Common myeloid progenitor, CD34-positive (primary cell): ENCODE measurements at regions not wholly inside any gene's neighbourhood (a gene's known extent, or its start where the extent isn't known, plus 50 kb on each side); places are given as distances from the start of the nearest gene placed in this dataset.

Experiments used
- CTCF ChIA-PET: fragments of 350-600 bp; sonication (Branson Sonifier 250); formaldehyde crosslinking; loops from one replicate; lab custom pipeline; 2021; ENCODE audit warnings: antibody characterized with exemption; lab: Charles Lee
- POLR2A ChIA-PET: fragments of 350-600 bp; sonication (Branson Sonifier 250); formaldehyde crosslinking; loops from one replicate; lab custom pipeline; 2021; ENCODE audit warnings: antibody characterized with exemption; lab: Charles Lee
- DNase-seq, 3 donors: peaks; one replicate each; pipeline versions ENCODE4 v3.0.0 to v3.0.0-alpha.2; 2013
- H3K27ac ChIP-seq, 2 experiments: 1 replicate in 1 of 2; 2 replicates in 1 of 2; pipeline ENCODE4 v1.7.0; 2013; ENCODE audit warnings: inconsistent platforms in 2 of 2, low read length in 2 of 2, mild to moderate bottlenecking in 2 of 2, low read depth in 1 of 2, moderate library complexity in 1 of 2; ENCODE audit not compliant: severe bottlenecking in 2 of 2, insufficient read depth in 1 of 2, poor library complexity in 1 of 2
- H3K27me3 ChIP-seq, 5 experiments: replicated peaks in 2 of 5; 1 replicate in 3 of 5; 2 replicates in 2 of 5; pipeline versions ENCODE4 v1.6.1 to v1.7.0; 2013; ENCODE audit warnings: low read length in 4 of 5, mild to moderate bottlenecking in 2 of 5, moderate library complexity in 2 of 5, inconsistent platforms in 1 of 5; ENCODE audit not compliant: insufficient read depth in 5 of 5, control insufficient read depth in 4 of 5
- H3K36me3 ChIP-seq, 4 experiments: 1 replicate in 2 of 4; 2 replicates in 2 of 4; pipeline versions ENCODE4 v1.6.1 to v1.7.0; 2013; ENCODE audit warnings: low read length in 3 of 4, control low read depth in 1 of 4, mild to moderate bottlenecking in 1 of 4; ENCODE audit not compliant: control insufficient read depth in 4 of 4, insufficient read depth in 4 of 4
- H3K4me1 ChIP-seq, 4 experiments: 1 replicate in 3 of 4; 2 replicates in 1 of 4; pipeline versions ENCODE4 v1.6.1 to v1.7.1; 2013; ENCODE audit warnings: low read length in 3 of 4, mild to moderate bottlenecking in 3 of 4, control low read depth in 1 of 4, inconsistent platforms in 1 of 4, moderate library complexity in 1 of 4; ENCODE audit not compliant: control insufficient read depth in 4 of 4, insufficient read depth in 4 of 4; ENCODE audit errors: control extremely low read depth in 1 of 4
- H3K4me3 ChIP-seq, 7 experiments: 1 replicate in 4 of 7; 2 replicates in 3 of 7; pipeline versions ENCODE4 v1.5.1 to v1.7.0; 2013; ENCODE audit warnings: mild to moderate bottlenecking in 7 of 7, low read length in 6 of 7, moderate library complexity in 6 of 7, inconsistent platforms in 2 of 7, low read depth in 2 of 7, control low read depth in 1 of 7; ENCODE audit not compliant: insufficient read depth in 4 of 7, control insufficient read depth in 1 of 7; ENCODE audit errors: extremely low read depth in 1 of 7
- H3K9me3 ChIP-seq, 5 experiments: 1 replicate in 4 of 5; 2 replicates in 1 of 5; pipeline versions ENCODE4 v1.6.1 to v1.7.1; 2013; ENCODE audit warnings: low read length in 4 of 5, mild to moderate bottlenecking in 2 of 5, inconsistent platforms in 1 of 5, low read depth in 1 of 5, moderate library complexity in 1 of 5; ENCODE audit not compliant: control insufficient read depth in 4 of 5, insufficient read depth in 2 of 5; ENCODE audit errors: control extremely low read depth in 1 of 5
- WGBS: methylation state at CpG from one replicate; pipeline ENCODE4 v1.1.5; 2013; ENCODE audit not compliant: insufficient coverage; 5-methylcytosine and 5-hydroxymethylcytosine counted together

DNA sequence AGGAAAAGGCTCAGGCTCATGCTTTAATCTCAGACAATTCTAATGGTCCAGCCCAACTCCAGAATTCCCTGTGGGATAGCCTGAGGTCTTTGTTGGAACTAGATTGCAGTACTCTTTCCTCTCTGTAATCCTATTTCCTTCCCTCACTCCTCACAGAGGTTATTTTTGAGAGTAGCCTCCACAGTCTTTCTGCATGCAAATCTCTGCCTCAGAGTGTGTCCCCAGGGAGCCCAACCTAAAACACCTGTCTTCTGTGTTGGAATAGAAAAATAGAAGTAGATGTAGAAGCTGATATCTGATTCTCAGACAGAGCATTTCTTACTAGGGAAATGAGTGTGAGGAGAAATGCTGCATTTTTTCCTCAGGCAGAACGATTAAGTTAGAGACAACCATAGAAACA lies 915.5 kb upstream of the EPHA5 start:
- CTCF ChIA-PET = no interaction called here

GRCh38 chr4:66577922-66578321 lies 907.6 kb upstream of the EPHA5 start:
- Histone ChIP-seq H3K27ac (no peak overlapping the region), H3K36me3 (no peaks in the 10 kb centered on the region), H3K4me1 (no peaks in the 10 kb centered on the region), H3K9me3 (no peaks in the 10 kb centered on the region), H3K4me3 (no peak overlapping the region), H3K27me3 (peaks cover 0 to 2% (median 0%) of the 10 kb centered on the region in 5 experiments)
- CTCF ChIA-PET = no interaction called here
- no peak for DNase-seq
- WGBS = no CpG with 5 or more reads among the region's 2 CpGs
- POLR2A ChIA-PET = no interaction called here

More for the DNA sequence above, 915.5 kb upstream of the EPHA5 start:
- no peak for DNase-seq
- no peaks in the 10 kb centered on the region for H3K27me3 ChIP-seq
- no peak overlapping the region for H3K27ac ChIP-seq
- POLR2A ChIA-PET = no interaction called here
- H3K9me3 ChIP-seq = no peaks in the 10 kb centered on the region
- H3K4me3 ChIP-seq = no peak overlapping the region
- no CpG with 5 or more reads among the region's 1 CpG for WGBS
- no peaks in the 10 kb centered on the region for H3K36me3 ChIP-seq
- H3K4me1 ChIP-seq = no peaks in the 10 kb centered on the region

DNA sequence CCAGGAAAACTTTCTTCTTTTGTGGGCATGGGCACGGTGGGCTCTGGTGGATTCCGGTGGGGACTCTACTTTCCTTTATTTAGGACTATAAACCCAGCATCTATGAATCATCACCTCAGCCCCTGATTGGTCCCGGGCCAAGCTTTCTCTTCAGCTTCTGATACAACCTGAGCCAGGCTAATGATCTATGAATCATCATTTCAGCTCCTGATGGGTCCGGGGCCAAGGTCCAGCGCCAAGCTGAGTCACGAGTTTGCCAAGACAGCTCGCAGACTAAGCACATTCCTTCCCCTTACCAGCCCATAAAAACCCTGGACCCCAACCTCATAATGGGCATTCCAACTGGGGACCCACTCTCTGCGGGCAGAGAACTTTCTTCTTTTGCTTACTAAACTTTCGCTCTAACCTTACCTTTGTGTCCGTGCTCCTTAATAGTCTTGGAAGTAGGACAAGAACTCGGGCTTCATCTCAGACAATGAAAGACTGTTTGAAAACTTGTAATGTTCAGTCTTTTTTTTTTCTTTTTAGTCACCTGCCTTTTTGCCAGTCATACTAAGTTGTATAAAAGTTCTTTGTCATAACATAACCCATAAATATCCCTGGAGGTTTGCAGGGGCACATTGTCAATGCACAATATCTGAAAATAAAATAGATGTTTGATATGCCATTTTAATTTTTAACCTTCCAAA lies 904.9 kb upstream of the EPHA5 start:
- WGBS = 97% methylated on average over 8 of the region's 11 CpGs
- ChIA-PET CTCF (no interaction called here), POLR2A (no interaction called here)

DNA sequence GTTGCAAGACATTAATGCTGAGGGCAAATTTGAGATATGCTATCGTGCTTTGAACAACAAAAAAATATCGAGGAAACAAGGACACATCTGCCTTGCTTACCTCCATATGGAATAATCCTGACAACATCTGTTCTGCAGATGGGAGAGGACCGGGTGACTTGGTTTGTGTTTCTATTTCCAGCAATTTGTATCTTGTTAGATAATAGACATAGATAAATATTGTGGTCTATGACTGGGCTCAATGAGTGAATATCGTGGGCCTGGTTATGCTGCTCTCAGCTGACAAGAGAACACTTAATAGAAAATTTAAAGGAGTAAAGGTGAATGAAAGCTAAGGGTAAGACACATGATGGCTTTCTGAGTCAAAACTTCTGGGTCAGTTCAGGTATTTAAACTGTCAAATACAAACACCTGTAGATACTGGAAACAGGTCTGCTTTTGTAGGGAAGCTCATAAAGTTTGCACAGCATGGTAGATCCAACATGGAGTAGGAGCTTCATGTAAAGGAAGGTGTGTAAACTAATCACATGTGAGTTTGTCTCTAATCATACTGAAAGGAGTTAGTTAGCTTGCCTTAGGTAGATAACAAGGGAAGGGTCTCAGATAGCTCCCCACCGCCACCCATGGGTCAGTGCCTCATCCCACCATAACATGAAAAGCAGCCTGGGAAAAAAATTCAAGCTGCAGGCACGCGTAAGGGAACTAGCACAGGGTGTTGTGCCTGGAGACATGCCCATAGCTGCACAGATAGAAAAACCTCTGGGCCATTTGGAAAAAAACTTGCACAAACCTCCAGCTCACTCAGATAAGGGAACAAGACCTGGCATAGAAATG lies 904.1 kb upstream of the EPHA5 start:
- Histone ChIP-seq H3K4me3 (no peak overlapping the region), H3K4me1 (no peaks in the 10 kb centered on the region), H3K27ac (no peak overlapping the region), H3K36me3 (no peaks in the 10 kb centered on the region), H3K27me3 (peaks cover 0 to 2% (median 0%) of the 10 kb centered on the region in 5 experiments), H3K9me3 (no peaks in the 10 kb centered on the region)
- no peak for DNase-seq
- ChIA-PET POLR2A (no interaction called here), CTCF (no interaction called here)
- 98% methylated on average over 6 of the region's 7 CpGs for WGBS

More for the DNA sequence above, 904.9 kb upstream of the EPHA5 start:
- H3K4me1 ChIP-seq = no peaks in the 10 kb centered on the region
- H3K27me3 ChIP-seq = peaks cover 0 to 2% (median 0%) of the 10 kb centered on the region in 5 experiments
- H3K9me3 ChIP-seq = no peaks in the 10 kb centered on the region
- H3K4me3 ChIP-seq = no peak overlapping the region
- no peaks in the 10 kb centered on the region for H3K36me3 ChIP-seq
- H3K27ac ChIP-seq = no peak overlapping the region
- DNase-seq = no peak

DNA sequence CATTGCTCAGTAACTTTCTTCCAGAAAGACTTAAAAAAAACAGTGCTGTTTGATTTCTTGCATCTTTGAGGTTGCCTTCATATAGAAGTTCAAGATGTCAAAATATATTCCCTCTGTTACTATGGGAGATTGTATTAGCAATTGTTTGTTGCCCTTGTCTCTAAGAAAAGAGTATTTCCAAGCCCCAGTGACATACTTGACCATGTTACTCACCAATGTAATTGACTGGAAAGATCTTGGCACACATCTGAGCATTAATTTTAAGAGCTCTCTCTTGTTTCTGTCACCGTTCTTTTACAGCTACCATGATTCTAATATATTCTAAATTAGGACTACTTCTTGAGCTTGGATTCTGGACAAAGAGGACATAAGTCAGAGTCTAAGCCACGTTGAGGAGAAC lies 902.7 kb upstream of the EPHA5 start:
- no peak overlapping the region for H3K4me3 ChIP-seq
- H3K4me1 ChIP-seq = no peaks in the 10 kb centered on the region
- no peak overlapping the region for H3K27ac ChIP-seq
- WGBS = no CpG with 5 or more reads among the region's 2 CpGs
- DNase-seq = no peak
- ChIA-PET POLR2A (no interaction called here), CTCF (no interaction called here)
- no peaks in the 10 kb centered on the region for H3K9me3 ChIP-seq
- H3K36me3 ChIP-seq = no peaks in the 10 kb centered on the region
- H3K27me3 ChIP-seq = peaks cover 0 to 1% (median 0%) of the 10 kb centered on the region in 5 experiments

GRCh38 chr4:66571145-66571695 lies 900.9 kb upstream of the EPHA5 start:
- Histone ChIP-seq H3K27me3 (no peaks in the 10 kb centered on the region), H3K9me3 (no peaks in the 10 kb centered on the region), H3K4me3 (no peak overlapping the region), H3K4me1 (no peaks in the 10 kb centered on the region), H3K27ac (no peak overlapping the region), H3K36me3 (no peaks in the 10 kb centered on the region)
- ChIA-PET CTCF (no interaction called here), POLR2A (no interaction called here)
- DNase-seq = no peak
- WGBS = no CpG with 5 or more reads among the region's 1 CpG

DNA sequence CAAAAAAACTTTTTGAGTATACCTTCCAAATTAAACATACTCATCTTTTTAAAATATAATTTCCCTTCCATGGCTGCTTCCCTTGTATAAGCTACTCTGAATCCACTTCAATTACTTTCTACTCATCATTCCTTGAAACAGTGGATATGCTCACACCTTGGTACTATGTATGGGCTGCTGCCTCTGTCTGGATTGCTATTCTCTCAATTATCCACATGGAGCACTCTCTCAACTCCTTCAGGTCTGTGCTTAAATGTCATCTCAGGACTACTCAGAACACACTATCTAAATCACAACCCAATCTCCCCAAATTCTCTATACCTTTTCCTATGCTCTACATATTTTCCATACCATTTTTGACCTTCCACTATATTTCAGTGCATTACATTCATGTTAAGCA lies 898.9 kb upstream of the EPHA5 start:
- no peak overlapping the region for H3K27ac ChIP-seq
- no peaks in the 10 kb centered on the region for H3K9me3 ChIP-seq
- H3K4me1 ChIP-seq = no peaks in the 10 kb centered on the region
- no peak for DNase-seq
- no peaks in the 10 kb centered on the region for H3K36me3 ChIP-seq
- H3K27me3 ChIP-seq = no peaks in the 10 kb centered on the region
- H3K4me3 ChIP-seq = no peak overlapping the region
- ChIA-PET POLR2A (no interaction called here), CTCF (no interaction called here)
